CD4-positive, alpha-beta T cell treated with Interleukin-21 for 1 hour (primary cell): ENCODE measurements at regions not wholly inside any gene's neighbourhood (a gene's known extent, or its start where the extent isn't known, plus 50 kb on each side); places are given as distances from the start of the nearest gene placed in this dataset.

ENCODE experiments used
- DNase-seq: peaks from one replicate; pipeline ENCODE4 v3.0.0-alpha.2; 2020

DNA sequence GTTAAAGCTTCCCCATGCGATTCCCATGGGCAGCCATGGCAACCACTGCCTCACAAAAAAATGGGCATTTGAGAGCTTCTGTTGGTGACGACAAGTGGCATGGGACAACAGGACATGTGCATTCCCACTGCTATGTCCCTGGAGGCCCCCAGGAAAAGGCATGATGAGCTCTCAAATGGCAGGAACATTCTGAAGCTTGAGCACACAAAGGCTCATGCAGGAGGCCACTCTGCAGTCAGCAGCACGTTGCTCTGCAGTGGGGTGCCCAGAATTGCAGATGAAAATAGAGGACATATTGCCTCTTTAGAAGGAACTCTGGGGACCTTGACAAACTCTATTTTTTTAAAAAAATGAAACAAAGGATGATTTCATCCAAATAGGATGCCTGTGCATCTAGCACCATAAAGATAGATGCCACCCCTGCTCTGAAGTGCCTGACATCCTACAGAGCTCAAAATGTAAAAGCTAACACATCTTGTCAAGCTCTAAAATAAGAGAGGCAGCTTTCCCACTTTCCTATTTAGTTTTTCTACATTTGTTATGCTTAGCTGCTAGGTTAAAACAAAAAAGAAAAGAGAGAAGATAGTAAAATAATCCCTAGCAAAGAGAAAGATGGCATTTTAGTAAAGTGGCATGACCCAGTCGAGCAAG lies 277.6 kb upstream of the ZC3H12C start:
- no peak for DNase-seq

DNA sequence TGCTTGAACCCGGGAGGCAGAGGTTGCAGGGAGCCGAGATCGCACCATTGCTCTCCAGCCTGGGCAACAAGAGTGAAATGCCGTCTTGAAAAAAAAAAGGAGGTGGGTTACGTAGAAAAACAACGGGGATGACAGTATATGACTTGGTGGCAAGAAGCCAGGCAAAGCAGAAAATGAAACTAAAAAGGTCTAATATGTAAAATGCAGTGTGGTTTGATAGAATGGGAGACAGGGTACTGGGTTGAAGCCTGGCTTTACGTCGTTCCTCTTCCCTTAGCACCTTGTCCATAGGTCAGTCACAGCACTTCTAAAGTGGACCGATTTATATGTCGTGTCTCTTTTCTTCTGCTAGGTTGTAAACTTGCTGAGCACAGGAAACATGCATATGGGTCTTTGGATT lies 274.9 kb upstream of the ZC3H12C start:
- DNase-seq = no peak

DNA sequence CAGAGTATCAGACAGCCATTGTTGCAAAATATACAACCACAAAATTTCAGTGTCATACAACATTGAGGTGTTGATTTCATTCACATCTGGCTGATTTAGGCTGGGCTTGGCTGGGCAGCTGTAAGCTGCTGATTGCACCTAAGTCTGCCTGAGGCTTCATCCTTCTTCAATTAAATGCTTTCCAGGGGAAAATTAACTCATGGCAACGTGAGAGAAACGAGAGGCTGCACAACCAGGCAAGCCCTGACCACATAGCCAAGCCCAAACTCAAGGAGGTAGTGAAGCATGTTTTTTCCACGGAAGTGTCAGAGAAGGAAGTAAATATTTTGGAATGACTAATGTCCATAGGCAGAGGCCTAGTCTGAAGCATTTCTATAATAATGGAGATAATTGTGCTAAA lies 273.8 kb upstream of the ZC3H12C start:
- DNase-seq = no peak

DNA sequence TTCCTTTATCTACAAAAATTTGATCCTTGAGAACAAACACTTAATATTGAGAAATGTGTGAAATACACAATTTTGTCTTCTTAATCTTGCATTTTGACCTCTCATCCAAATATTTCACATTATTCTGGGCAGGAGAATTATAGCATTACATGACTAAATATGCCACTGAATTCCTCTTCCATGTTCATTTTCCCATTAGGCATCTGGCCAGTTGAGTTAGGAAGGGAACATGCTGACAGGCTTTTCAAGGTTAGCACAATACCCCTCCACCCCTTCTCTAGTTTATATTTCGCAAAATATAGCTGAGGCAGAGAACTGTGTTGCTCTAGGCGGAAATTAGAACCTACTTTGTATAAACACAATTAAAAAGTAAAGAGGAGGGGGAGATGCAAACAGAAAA lies 271.7 kb upstream of the ZC3H12C start:
- no peak for DNase-seq

DNA sequence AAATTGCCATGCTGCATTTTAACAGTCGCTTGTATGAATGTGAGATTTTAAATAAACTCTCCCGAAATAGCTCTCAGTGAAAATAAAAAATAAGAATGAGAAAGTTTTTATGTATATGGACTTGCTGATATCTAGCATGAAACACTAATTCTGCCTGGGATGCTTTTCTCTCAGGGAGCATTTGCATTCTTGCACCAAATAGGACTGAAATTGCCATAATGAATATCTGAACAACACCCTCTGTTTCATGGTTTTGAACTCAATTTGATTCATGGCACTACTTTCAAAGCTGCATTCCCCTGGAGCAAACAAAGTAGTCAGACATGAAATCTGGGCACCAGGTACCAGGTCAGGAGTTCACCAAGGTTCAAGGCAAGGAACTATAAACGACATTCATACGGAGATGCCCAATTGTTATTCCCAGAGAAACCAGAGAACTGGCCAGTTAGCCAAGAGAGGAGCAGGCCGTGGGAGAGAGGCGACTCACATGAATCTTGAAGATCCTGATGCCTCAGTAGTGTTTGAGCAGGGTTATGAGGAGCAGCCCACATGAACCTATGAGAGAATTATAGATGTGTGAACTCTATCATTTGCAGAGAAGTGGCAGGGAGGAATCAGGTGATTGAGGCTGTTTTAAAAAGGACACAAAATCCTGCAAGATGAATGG lies 270.6 kb upstream of the ZC3H12C start:
- DNase-seq = no peak

DNA sequence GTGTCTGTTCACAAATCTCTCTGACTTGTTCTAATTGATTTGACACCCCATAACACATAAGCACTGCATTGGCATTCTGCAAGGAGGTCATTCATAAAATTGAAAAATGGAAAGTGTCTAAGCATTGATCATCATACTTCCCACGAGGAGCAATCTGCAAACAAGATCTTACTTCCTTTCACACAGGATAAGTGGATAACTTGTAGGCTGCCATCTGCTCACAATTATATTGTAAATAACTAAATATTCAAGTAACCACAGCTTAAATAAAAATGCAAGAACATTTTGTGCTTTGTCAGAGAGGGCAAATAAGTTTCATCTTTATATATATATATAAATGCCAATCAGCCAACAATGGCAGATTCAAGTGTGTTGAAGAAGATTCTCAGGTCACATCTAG lies 264.8 kb upstream of the ZC3H12C start:
- no peak for DNase-seq

DNA sequence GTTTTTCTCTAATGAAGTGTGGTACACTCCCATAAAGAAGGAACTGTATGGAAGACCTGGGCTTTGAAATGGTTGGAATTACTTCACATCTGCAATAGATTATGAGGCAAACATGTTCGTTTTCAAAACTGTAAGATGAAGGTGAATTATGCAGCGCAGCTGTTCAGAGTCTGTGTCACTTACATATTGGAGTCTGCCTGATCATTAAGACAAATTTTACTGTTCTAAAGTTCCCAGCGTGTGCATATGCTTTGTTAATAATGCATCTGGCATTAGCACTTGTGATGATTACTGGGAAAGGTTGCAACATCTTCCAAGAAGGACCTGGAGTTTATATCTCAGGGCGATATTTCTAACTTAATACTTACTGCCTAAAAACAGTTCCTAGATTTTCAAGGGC lies 255.2 kb upstream of the ZC3H12C start:
- DNase-seq = no peak

DNA sequence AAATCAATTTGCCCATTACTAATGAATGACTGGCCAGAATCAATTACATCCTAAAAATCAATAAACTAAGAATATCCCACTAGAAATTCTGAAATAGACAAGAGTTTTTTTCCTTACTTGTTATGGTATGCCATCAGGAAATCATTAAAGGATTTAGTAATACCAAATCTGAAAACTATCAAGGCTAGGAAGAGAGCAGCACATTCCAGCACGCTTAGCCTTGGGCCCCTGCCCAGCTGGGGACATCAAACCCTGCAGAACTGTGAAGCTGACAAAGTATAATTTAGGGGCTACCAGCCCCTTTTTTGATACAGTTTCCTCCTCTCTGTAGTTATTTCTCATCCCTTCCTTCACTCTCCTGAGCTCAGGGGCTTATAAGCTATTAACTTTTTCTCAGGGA lies 247.8 kb upstream of the ZC3H12C start:
- DNase-seq = no peak

DNA sequence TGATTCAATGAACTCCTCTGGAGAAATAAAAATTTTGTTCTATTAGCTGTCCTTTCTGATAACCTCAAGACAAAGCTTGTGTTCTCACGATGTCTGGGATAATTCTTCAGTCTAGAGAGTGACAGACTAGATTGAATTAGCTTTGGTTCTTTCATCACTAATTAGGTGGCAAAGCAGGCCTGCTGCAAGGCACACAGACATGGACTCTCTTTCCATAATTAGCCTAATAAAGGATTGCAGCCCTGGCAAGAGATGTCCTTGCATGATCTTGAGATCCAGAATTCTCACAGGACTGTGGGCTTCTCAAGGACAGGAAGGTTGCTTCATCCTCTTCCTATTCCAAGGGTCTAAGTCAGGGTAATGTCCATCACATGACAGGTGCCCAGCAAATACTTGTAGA lies 245.6 kb upstream of the ZC3H12C start:
- no peak for DNase-seq

DNA sequence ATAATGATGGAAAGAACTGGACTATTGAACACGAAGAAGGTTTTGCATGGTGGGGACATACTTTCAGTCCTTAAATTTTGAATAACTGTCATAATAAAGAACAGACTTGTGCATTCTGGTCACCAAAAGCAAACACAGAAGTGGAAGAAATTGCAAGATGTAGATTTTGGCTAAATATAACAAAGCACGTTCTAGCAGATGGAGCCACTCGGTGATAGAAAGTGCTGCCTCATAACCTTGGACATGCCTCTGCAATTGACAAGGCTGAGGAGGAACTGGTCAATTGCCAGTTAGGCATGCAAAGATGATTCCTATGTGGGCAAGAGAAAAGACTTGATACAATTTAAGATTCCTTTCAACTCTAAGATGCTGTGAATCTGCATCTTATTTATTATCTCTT lies 244.1 kb upstream of the ZC3H12C start:
- DNase-seq = no peak

DNA sequence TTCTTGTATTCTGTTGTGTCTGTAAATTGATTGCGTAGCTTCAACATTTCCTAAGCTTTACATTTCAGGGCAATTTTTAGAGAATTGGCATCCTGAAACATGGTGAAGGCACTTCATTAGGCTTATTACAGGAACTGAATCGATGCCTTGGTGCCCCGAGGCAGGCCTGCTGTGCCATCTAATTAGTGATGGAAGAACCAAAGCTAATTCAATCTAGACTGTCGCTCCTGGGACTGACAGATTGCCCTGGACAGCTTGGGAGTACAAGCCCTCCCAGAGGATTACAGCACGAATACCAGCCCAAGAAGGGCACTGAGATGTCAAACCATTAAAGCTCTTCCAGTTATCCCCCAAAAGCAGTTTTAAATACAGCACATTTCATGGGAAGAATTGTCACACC lies 243.2 kb upstream of the ZC3H12C start:
- DNase-seq = no peak

DNA sequence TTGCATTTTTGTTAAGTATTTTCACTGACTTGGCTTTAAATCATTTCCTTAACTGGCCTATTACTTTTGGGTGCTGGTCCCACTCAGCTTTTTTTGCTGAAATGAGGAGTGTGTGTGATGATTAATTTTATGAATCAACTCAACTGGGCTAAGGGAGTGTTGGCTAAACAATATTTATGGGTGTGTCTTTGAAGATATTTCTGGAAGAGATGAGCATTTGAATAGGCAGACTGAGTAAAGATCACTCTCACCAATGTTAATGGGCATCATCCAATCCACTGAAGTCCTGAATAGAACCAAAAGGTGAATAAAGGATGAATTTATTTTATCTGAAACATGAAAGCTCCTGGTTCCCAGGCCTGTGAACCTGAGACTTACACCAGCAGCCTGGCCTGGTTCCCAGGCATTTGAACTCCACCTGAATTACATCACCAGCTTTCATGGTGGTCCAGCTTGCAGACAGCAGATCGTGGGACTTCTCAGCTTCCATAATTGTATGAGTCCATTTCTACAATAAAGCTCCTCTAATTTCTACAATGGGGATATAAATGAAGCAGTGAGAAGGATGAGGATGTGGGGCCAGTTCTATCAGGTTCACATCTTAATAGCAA lies 241.3 kb upstream of the ZC3H12C start:
- DNase-seq = no peak

DNA sequence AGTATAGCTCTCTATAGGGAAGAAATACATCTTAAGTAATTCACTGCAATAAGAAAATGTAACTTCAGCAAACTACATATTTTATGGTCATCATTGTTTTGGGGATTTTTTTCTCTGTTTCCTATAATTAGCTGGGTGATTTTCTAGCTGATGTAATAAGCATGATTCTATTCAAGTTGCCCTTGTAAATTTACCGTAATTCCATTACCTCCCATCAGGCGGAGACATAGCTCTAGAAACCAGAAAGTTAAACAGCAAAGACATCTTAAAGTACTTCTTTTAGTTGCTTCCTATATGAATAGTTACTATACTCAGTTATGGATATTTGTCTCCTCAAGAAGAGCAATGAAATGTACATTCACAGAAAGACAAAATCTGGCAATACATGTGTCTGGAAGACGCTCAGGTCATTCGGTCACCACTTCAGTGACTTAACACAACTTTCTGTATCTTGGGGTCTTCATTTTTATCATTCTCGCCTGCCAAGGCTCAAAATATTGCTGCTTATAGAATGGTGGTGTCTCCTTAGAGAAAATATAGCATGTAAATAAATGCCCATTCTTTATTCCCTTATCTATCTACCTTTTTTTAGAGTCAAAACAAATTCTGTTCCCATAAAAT lies 239.9 kb upstream of the ZC3H12C start:
- no peak for DNase-seq

DNA sequence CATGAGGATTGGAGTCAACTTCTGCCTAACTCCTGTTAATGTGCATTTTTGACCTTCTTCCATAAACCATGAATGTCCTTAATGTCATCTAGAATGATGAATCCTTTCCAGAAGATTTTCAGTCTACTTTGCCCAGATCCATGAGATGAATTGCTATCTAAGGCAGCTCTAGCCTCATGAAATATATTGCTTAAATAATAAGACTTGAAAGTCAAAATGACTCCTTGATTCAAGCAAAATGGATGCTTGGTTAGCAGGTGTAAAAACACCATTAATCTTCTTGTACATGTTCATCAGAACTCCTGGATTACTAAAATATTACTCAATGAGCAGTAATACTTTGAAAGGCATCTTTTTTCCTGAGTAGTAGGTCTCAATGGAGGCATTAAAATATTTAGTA lies 238.5 kb upstream of the ZC3H12C start:
- DNase-seq = no peak

DNA sequence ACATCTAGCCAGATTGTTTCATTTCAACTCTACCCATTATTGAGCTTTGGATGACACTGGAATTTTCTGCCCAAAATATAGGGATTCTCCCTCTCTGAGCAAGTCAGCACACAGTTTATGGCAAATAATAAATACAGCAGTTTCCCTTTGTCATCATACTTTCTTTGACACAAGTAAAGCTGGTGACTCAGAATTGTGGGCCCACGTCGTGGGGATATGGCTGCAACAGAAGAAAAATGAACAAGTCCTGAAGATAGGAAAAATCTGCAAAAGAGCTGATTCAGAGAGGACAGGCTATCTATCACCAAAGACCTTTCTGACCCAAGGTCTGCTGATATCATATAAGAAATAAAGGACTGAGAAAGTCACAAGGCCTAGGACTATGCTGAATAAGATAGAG lies 236.3 kb upstream of the ZC3H12C start:
- DNase-seq = no peak

DNA sequence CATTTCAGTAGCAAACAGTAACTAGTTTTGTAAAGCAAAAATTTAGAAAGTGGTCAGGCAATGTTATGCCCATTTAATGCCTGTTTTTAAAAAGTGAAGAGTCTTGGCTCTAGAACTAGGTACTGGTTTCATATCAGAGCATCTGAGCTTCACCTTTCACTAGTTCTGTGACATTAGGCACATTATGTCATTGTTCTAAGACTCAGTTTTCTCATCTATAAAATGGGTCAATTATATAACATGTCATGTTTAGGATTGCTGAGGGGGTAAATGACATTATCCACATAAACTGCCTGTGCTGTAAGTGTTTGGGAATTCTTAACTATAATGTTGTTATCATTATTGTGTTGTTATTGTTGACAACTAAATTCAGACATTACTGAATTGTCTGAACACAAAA lies 235.6 kb upstream of the ZC3H12C start:
- no peak for DNase-seq

DNA sequence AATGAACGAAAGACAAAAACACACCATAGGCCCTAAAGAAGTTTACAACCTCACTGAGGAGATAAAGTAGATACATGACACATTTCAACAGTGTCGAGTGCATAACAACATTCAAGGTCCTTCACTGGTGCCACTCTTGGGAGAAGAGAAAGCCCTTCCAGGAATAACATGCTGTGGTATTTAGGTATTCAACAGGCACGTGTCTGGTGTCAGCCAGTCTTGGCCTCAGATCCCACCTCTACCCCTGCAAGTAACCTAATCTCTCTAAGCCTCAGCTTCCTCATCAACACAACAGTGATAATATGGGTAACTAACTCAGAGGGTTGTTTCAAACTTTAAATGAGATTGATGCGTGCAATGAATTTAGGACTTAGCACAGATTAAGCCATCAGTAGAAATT lies 235.0 kb upstream of the ZC3H12C start:
- no peak for DNase-seq

DNA sequence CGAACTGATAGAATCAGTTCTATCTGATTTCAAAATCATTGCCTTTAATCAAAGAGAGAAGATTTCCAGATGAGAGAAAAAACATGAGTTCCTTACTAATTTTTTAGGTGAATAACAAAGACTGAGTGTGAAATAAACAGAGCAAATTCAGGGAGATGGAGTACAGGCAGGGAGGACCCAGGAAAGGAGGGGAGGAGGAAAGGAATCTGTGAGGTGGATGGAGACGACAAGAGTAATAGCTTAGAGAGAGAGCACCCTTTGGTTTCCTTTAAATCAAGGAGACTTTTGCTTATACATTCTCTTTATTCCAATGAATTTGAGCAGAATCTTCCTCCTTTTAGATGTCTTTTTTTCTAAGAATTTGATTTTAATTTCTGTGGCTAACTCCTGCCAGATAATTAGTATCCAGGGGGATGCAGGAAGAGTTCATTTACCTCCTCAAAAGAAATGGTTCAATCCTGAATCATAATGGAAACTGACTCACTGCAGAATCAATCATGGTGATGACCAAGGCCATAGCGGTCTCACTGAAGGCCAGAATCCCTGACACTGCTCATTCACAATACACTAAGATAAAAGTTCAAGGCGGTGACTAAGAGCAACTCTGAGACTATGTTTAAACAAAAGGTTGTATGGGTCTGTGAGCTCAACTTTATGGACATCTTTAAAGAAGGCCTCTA lies 234.0 kb upstream of the ZC3H12C start:
- no peak for DNase-seq

DNA sequence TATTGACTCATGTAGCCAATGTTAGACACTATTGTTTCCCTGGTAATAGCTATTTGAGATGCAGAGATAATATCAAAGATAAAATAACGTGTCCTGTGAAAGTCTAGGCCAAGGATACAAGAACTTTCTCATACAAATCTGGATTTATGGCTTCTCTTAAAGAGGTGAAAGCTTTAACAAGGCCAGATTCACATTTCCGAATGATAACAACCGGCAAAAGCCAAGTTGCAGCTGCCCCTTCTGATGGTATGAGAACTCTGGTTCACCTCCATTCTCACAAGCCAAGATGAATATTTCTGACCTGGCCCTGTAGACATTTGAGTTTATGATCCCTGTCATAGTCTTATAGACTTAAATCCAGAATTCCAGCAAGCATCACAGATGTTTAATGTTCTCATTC lies 230.4 kb upstream of the ZC3H12C start:
- DNase-seq = no peak

DNA sequence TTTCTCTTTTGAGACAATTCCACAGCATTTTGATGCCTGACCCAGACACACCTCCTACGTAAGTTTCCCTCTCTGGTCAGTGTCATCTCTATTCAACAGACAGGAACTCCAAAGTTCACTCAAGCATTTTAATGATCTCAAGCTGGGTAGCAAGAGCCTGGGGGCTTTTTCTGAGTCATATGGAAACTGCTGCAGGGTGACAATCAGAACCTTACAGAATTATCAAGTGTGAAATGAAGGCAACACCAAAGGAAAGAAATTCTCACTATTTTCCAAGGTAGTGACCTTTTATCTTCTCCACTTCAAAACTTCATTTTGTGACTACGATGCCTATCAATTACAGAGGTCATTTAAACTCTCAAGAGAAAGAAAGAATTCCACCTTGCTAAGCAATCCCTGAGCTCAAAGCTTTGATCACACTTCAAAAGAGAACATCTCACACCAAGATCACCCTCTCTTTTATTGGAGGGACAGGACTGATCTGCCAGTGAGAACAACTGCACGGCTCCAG lies 229.0 kb upstream of the ZC3H12C start:
- DNase-seq = no peak

DNA sequence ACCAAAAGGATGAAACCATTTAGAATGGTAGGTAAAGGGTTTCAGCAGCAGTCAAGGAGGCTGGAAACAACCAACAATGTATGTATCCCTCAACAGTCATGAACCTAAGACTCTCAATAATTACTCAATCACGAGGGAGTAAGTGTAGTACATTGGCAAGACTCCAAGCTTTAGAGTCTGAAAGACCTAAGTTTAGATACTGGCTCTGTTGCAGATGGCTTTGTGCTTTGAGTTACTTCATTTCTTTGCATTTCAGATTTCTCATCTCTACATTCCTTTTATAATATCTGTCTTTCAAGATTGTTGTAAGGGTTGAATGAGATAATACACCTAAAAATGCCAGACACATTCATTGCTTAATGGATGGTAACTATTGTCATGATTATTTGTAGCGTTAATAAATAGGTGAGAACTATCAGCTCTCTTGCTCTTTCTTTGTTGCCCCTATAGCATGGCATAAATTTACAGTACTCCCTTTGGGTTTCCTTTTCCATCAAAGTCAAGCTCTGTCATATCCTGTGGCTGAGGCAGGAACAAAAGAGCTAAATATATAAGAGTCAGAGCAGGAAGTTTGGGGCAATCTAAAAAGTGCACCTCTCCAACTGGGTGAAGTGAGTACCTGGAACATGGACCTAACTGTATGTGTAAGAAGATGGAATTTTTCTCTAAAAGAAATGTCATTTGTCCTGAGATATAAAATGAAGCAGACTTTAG lies 228.2 kb upstream of the ZC3H12C start:
- no peak for DNase-seq

DNA sequence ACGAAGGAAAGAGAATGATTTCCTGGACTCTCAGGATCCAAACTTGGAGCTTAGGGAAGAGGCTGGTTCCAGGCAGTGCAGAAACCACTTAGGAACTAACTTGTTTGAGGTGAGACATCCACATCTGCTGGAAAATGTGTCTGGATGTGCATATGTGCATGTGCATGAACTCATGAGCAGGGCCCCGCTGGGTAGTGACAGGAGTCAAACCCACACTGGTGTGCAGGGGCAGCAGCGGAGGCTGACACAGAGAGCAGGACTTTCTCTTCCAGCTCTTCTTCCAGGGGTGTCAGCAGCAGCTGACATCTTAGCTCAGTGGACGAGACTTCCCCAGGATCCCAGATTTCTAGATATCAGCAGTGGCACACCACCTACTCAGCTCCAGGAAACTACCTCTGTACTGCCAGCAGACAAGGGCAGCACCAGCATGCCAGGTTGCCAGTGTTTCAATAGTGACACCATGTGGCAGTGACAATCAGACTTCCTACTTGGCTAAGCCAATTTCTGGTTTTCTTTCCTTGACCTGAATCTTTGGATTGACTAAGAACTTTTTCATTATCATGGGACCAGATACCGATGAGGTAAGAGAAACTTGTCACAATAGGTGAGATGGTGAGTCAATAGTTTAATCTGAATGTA lies 227.5 kb upstream of the ZC3H12C start:
- no peak for DNase-seq
